Esophagus muscularis mucosa (tissue), 4 donors: ENCODE measurements at regions not wholly inside any gene's neighbourhood (a gene's known extent, or its start where the extent isn't known, plus 50 kb on each side); places are given as distances from the start of the nearest gene placed in this dataset.

Experiments
- DNase-seq: peaks from one replicate; pipeline ENCODE4 v3.0.0-alpha.2; 2017; ENCODE audit errors: extremely low spot score
- H3K27ac ChIP-seq, 4 donors: fragments of 200-600 bp; sonication (generic); replicated peaks in 1 of 4; 1 replicate in 3 of 4; 2 replicates in 1 of 4; pipeline ENCODE4 v1.5.1; 2016 to 2019; ENCODE audit warnings: mild to moderate bottlenecking in 1 of 4
- H3K27me3 ChIP-seq, 4 donors: fragments of 200-600 bp; sonication (generic); one replicate each; pipeline versions ENCODE4 v1.5.1 to v1.6.0; 2016 to 2019
- H3K36me3 ChIP-seq, 4 donors: fragments of 200-600 bp; sonication (generic); one replicate each; pipeline ENCODE4 v1.5.1; 2016 to 2019
- H3K4me1 ChIP-seq, 4 donors: fragments of 200-600 bp; sonication (generic); one replicate each; pipeline ENCODE4 v1.5.1; 2016 to 2019
- H3K4me3 ChIP-seq, 4 donors: fragments of 200-600 bp; sonication (generic); 1 replicate in 2 of 4; 2 replicates in 2 of 4; pipeline ENCODE4 v1.5.1; 2016 to 2019; ENCODE audit warnings: mild to moderate bottlenecking in 4 of 4, moderate library complexity in 1 of 4
- H3K9me3 ChIP-seq, 4 donors: fragments of 200-600 bp; sonication (generic); 1 replicate in 3 of 4; 2 replicates in 1 of 4; pipeline ENCODE4 v1.5.1; 2016 to 2019
- CTCF ChIP-seq, 3 experiments: fragments of 200-600 bp in 2 of 3; fragments of 450-650 bp in 1 of 3; sonication (generic) in 2 of 3; IDR thresholded peaks; one replicate each; pipeline ENCODE4 v1.5.1; 2017 to 2019; ENCODE audit warnings: antibody characterized with exemption in 3 of 3, mild to moderate bottlenecking in 2 of 3, moderate library complexity in 1 of 3
- EP300 ChIP-seq: sonication (generic); formaldehyde crosslinking; IDR thresholded peaks from one replicate; pipeline ENCODE4 v1.6.1; 2017; ENCODE audit warnings: antibody characterized with exemption
- POLR2A ChIP-seq: fragments of 450-650 bp; IDR thresholded peaks from one replicate; pipeline ENCODE4 v1.6.1; 2017; ENCODE audit warnings: antibody characterized with exemption, moderate library complexity, mild to moderate bottlenecking, low read depth
- POLR2AphosphoS5 ChIP-seq, 2 donors: sonication (generic); formaldehyde crosslinking; IDR thresholded peaks; one replicate each; pipeline ENCODE4 v1.6.1; 2017; ENCODE audit warnings: antibody characterized with exemption in 2 of 2
- WGBS: methylation state at CpG from one replicate; pipeline ENCODE4 v1.1.5; 2018; 5-methylcytosine and 5-hydroxymethylcytosine counted together
- intact Hi-C: fragments of 100-400 bp; cut with DNase I; formaldehyde crosslinking; loops from one replicate; pipeline ENCODE4 v1.15.1; 2023

GRCh38 chr2:123127236-123127635 lies 897.9 kb upstream of the CNTNAP5 start:
- intact Hi-C loops = no loop called here
- no peak for TF ChIP-seq POLR2A
- Histone ChIP-seq H3K4me3 (no peak overlapping the region), H3K9me3 (peaks cover 0 to 2% (median 0%) of the 10 kb centered on the region in 4 donors), H3K27ac (no peak overlapping the region), H3K27me3 (no peaks in the 10 kb centered on the region), H3K36me3 (no peaks in the 10 kb centered on the region), H3K4me1 (no peaks in the 10 kb centered on the region)
- WGBS = 76% methylated on average over 3 of the region's 3 CpGs
- DNase-seq = no peak

- peaks cover 0 to 5% (median 0%) of the 10 kb centered on the region in 4 donors for H3K9me3 ChIP-seq
- DNase-seq = no peak
- no peaks in the 10 kb centered on the region for H3K36me3 ChIP-seq
- 76% methylated on average over 1 of the region's 1 CpG for WGBS
- TF ChIP-seq POLR2AphosphoS5 (IDR thresholded peaks at IDR 0.05) (no peak), POLR2A (no peak), EP300 (no peak), CTCF (IDR thresholded peaks at IDR 0.05) (no peak)
- H3K27me3 ChIP-seq = no peaks in the 10 kb centered on the region
- H3K4me1 ChIP-seq = no peaks in the 10 kb centered on the region
- no peak overlapping the region for H3K27ac ChIP-seq
- intact Hi-C loops = no loop called here
- no peak overlapping the region for H3K4me3 ChIP-seq
Measured at GRCh38 chr2:123128951-123129350, 896.1 kb upstream of the CNTNAP5 start.

GRCh38 chr2:123136419-123136818 lies 888.7 kb upstream of the CNTNAP5 start:
- TF ChIP-seq EP300 (no peak), POLR2AphosphoS5 (IDR thresholded peaks at IDR 0.05) (no peak), POLR2A (no peak), CTCF (IDR thresholded peaks at IDR 0.05) (no peak)
- 50% methylated on average over 4 of the region's 4 CpGs for WGBS
- H3K27me3 ChIP-seq = no peaks in the 10 kb centered on the region
- no peak for DNase-seq
- H3K4me3 ChIP-seq = no peak overlapping the region
- intact Hi-C loops = no loop called here
- peaks cover 0 to 5% (median 0%) of the 10 kb centered on the region in 4 donors for H3K9me3 ChIP-seq
- no peak overlapping the region for H3K27ac ChIP-seq
- H3K36me3 ChIP-seq = no peaks in the 10 kb centered on the region
- H3K4me1 ChIP-seq = no peaks in the 10 kb centered on the region

GRCh38 chr2:123144082-123144481 lies 881.0 kb upstream of the CNTNAP5 start:
- no peaks in the 10 kb centered on the region for H3K9me3 ChIP-seq
- no peak overlapping the region for H3K27ac ChIP-seq
- WGBS = 93% methylated on average over 1 of the region's 1 CpG
- TF ChIP-seq CTCF (IDR thresholded peaks at IDR 0.05) (no peak), EP300 (no peak), POLR2AphosphoS5 (IDR thresholded peaks at IDR 0.05) (no peak), POLR2A (no peak)
- no peak overlapping the region for H3K4me3 ChIP-seq
- no peaks in the 10 kb centered on the region for H3K4me1 ChIP-seq
- no peaks in the 10 kb centered on the region for H3K36me3 ChIP-seq
- DNase-seq = no peak
- intact Hi-C loops = no loop called here
- no peaks in the 10 kb centered on the region for H3K27me3 ChIP-seq

- no peak overlapping the region for H3K27ac ChIP-seq
- no peaks in the 10 kb centered on the region for H3K9me3 ChIP-seq
- intact Hi-C loops = no loop called here
- no peak overlapping the region for H3K4me3 ChIP-seq
- no peak for DNase-seq
- no peaks in the 10 kb centered on the region for H3K4me1 ChIP-seq
- no peaks in the 10 kb centered on the region for H3K36me3 ChIP-seq
- TF ChIP-seq POLR2A (no peak), CTCF (IDR thresholded peaks at IDR 0.05) (no peak)
- H3K27me3 ChIP-seq = no peaks in the 10 kb centered on the region
- WGBS = 34% methylated on average over 1 of the region's 1 CpG
Measured at GRCh38 chr2:123153041-123153440, 872.0 kb upstream of the CNTNAP5 start.
